Epithelial cell of proximal tubule (primary cell): ENCODE measurements at regions not wholly inside any gene's neighbourhood (a gene's known extent, or its start where the extent isn't known, plus 50 kb on each side); places are given as distances from the start of the nearest gene placed in this dataset.
"Not testable (repeated sequence)": the region's sequence is repeated elsewhere in the genome, so short reads cannot be mapped to it uniquely, and the experiment has no call there.

Source experiments
- DNase-seq: peaks from one replicate; pipeline ENCODE4 v3.0.0-alpha.2; 2011; ENCODE audit warnings: low read depth
- H3K4me3 ChIP-seq: 2 replicates; pipeline ENCODE4 v1.5.1; 2011; ENCODE audit warnings: low read depth, mild to moderate bottlenecking, low read length
- TF ChIP-seq, protein P1 (sequence below): conservative IDR thresholded peaks from 2 replicates; pipeline ENCODE4 v1.5.1; 2012; ENCODE audit warnings: low read depth, mild to moderate bottlenecking, low read length

DNA sequence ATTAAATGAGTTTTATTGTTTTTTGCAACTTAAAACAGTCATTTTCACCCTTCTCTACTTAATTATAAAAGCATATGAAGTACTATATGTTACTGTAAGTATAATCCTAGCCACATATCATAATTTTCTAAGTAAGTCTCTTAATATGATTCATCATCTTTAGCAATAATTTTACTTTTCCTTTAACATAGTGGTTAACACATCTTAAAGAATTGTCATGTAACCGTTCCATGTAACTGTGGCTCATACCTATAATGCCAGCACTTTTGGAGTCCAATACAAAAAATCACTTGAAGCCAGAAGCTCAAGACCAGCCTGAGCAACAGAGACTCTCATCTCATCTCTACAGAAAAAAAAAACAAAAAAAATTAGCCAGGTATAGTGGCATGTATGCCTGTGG lies 260.6 kb upstream of the DUSP10 start:
- TF ChIP-seq, protein P1, sequence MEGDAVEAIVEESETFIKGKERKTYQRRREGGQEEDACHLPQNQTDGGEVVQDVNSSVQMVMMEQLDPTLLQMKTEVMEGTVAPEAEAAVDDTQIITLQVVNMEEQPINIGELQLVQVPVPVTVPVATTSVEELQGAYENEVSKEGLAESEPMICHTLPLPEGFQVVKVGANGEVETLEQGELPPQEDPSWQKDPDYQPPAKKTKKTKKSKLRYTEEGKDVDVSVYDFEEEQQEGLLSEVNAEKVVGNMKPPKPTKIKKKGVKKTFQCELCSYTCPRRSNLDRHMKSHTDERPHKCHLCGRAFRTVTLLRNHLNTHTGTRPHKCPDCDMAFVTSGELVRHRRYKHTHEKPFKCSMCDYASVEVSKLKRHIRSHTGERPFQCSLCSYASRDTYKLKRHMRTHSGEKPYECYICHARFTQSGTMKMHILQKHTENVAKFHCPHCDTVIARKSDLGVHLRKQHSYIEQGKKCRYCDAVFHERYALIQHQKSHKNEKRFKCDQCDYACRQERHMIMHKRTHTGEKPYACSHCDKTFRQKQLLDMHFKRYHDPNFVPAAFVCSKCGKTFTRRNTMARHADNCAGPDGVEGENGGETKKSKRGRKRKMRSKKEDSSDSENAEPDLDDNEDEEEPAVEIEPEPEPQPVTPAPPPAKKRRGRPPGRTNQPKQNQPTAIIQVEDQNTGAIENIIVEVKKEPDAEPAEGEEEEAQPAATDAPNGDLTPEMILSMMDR: no peak
- DNase-seq: no peak
- H3K4me3 ChIP-seq: no peak overlapping the region

DNA sequence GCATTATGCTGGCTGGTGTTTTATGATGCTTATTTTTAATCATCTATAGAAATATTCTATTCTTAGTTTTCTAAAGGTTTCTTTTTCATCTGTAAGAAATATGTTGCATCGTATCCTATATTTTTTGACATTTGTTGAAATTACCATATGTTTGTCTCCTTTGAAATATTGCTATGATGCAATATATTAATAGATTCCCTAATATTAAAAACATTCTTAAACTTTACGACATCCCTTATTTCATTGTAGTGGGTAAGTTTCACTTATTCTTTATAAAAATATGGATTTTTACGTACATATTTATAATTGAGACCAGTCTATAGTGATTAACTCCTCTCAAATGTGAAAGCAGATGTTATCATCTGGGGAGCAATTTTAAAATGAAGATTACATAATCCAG lies 258.2 kb upstream of the DUSP10 start:
- no peak for DNase-seq
- TF ChIP-seq, protein P1: no peak
- H3K4me3 ChIP-seq: no peak overlapping the region

DNA sequence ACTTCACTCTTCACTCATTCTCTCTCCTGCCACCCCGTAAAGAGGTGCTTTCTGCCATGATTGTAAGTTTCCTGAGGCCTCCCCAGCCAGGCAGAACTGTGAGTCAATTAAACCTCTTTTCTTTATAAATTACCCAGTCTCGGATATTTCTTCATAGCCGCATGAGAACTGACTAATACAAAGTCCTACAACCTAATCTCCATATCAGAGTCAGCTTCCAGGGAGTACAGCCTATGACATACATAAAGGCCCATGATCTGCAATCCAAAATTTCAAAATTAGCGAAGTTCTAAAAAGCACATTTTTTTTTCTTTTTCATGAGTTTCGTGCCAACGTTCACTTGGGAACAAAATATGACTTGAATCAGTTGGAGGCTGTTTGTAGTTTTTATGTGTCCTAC lies 256.9 kb upstream of the DUSP10 start:
- TF ChIP-seq, protein P1: no peak
- no peak for DNase-seq
- no peak overlapping the region for H3K4me3 ChIP-seq

DNA sequence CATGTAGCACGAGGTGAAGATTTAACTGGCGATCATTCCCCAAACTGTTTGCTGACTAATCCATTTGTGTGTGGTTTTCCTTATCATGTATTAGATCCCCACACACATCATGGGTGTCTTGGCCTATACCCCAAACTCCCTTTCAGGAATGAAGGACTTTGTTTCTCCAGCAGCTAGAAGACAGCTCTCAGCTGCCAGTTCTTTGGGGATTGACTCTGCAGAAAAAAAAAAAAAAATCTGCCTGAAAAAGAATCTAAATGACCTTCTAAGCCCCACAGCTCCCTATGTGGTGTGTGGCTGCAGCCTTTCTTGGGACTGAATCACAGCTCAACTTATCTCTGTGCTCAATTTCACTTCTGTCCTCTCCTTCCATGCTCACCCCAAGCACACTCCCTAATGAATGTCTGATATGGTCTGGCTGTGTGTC lies 256.3 kb upstream of the DUSP10 start:
- no peak overlapping the region for H3K4me3 ChIP-seq
- DNase-seq: no peak
- TF ChIP-seq, protein P1: no peak

DNA sequence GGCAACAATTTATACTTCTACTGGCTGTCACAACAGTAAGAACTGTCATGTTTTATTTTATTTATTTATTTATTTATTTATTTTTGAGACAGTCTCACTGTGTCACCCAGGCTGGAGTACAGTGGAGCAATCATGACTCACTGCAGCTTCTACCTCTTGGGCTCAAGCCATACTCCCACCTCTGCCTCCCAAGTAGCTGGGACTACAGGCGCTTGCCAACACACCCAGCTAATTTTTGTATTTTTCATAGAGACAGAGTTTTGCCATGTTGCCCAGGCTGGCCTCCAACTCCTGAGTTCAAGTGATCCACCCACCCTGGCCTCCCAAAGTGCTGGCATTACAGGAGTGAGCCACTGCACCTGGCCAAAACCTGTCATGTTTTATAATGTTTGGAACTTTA lies 255.1 kb upstream of the DUSP10 start:
- DNase-seq, H3K4me3 ChIP-seq: not testable (repeated sequence)

DNA sequence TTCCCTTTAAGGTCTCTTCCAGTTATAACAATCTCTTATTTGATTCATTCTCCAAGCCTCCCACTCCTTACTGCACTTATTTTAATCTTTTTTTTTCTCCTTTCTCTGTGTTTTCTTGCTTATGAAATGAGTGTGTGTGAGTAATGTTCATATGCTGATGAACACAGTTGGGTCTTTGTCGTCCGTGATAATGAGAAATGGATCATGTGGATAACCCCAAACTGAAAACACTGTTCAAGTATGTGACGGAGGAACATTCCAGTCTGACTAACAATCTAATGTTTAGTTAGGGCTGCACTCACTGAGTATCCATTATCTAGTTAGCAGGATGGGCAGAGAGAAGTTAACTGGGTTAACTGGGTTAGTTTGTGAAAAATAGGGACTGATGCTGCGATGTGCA lies 253.1 kb upstream of the DUSP10 start:
- TF ChIP-seq, protein P1: no peak
- no peak overlapping the region for H3K4me3 ChIP-seq
- no peak for DNase-seq

DNA sequence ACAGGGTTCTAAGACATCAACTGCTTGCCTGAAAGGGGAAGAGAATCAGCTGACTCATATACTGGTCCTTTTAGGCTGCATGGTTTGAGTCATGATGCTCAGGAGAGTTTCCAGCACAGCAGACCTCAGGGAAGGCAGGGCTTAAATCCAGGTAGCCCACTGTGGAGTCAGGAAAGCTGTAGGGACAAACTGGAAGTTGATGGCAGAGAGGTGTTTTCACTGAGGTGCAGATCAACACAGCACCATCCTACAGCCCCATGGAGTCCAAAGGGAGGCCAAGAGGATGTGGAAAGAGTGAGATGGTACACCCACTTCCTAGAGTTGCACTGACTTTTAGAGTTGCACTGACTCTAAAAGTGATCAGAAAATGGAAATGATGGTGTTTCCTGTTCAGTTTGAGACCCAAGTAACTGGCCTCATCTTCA lies 252.4 kb upstream of the DUSP10 start:
- no peak for DNase-seq
- no peak overlapping the region for H3K4me3 ChIP-seq
- TF ChIP-seq, protein P1: no peak
